GM12878 (cell line): ENCODE measurements at regions not wholly inside any gene's neighbourhood (a gene's known extent, or its start where the extent isn't known, plus 50 kb on each side); places are given as distances from the start of the nearest gene placed in this dataset.

Experiments used
- FOXK2 ChIP-seq: fragments of 450-650 bp; IDR thresholded peaks from 2 replicates; pipeline ENCODE4 v1.6.1; 2017; ENCODE audit warnings: mild to moderate bottlenecking, moderate library complexity
- PKNOX1 ChIP-seq: fragments of 450-650 bp; IDR thresholded peaks from 2 replicates; pipeline ENCODE4 v1.6.1; 2016; ENCODE audit warnings: mild to moderate bottlenecking
- PRDM15 ChIP-seq: fragments of 450-650 bp; formaldehyde crosslinking; IDR thresholded peaks from 2 replicates; pipeline ENCODE4 v1.4.0; 2020; ENCODE audit warnings: mild to moderate bottlenecking, moderate library complexity
- RFX5 ChIP-seq: IDR thresholded peaks from 2 replicates; pipeline ENCODE4 v1.6.1; 2011; ENCODE audit warnings: low read depth, low read length, improper control_type of control experiment
- TCF12 ChIP-seq: IDR thresholded peaks from 2 replicates; pipeline ENCODE4 v1.6.1; 2011; ENCODE audit warnings: low read depth, mild to moderate bottlenecking, low read length
- ZBTB33 ChIP-seq: fragments of 450-650 bp; IDR thresholded peaks from 2 replicates; pipeline ENCODE4 v1.6.1; 2017; ENCODE audit warnings: mild to moderate bottlenecking
- ZNF274 ChIP-seq: IDR thresholded peaks from one replicate; pipeline ENCODE4 v1.8.0; 2011; ENCODE audit not compliant: insufficient read length, insufficient read depth

- TF ChIP-seq ZBTB33 (no peak), PKNOX1 (no peak), FOXK2 (no peak), TCF12 (no peak), PRDM15 (CRISPR knock-in tag) (no peak), RFX5 (no peak), ZNF274 (no peak)
These were observed 86.3 kb upstream of the LRRTM4 start (continued) for GRCh38 chr2:77608510-77608909.
